ENCODE measurements at regions not wholly inside any gene's neighbourhood (a gene's known extent, or its start where the extent isn't known, plus 50 kb on each side); places are given as distances from the start of the nearest gene placed in this dataset.
A peak's percentile ranks its signal among the peaks of the same experiment; 100 is the strongest.

GRCh38 chr10:43962346-43963191 is 313.9 kb upstream of the ZNF32 start:
- TF ChIP-seq POLR2AphosphoS5 (IDR thresholded peaks at IDR 0.05) (peak in 1 of 2 donors; percentile 4), EP300 (IDR thresholded peaks at IDR 0.05) (no peak), CTCF (IDR thresholded peaks at IDR 0.05) (no peak)
- DNase-seq (ENCODE audit: extremely low spot score), result peak; percentile 57
- Histone ChIP-seq H3K4me1 (peaks cover 17 to 47% (median 26%) of the 10 kb centered on the region in 4 donors), H3K36me3 (no peaks in the 10 kb centered on the region), H3K4me3 (no peak overlapping the region), H3K27ac (replicated peaks in 1 of 4) (no peak overlapping the region), H3K9me3 (no peaks in the 10 kb centered on the region), H3K27me3 (no peaks in the 10 kb centered on the region)
- intact Hi-C loops (cut with DNase I), result no loop called here
- WGBS, result 80% methylated on average over 11 of the region's 11 CpGs

DNA sequence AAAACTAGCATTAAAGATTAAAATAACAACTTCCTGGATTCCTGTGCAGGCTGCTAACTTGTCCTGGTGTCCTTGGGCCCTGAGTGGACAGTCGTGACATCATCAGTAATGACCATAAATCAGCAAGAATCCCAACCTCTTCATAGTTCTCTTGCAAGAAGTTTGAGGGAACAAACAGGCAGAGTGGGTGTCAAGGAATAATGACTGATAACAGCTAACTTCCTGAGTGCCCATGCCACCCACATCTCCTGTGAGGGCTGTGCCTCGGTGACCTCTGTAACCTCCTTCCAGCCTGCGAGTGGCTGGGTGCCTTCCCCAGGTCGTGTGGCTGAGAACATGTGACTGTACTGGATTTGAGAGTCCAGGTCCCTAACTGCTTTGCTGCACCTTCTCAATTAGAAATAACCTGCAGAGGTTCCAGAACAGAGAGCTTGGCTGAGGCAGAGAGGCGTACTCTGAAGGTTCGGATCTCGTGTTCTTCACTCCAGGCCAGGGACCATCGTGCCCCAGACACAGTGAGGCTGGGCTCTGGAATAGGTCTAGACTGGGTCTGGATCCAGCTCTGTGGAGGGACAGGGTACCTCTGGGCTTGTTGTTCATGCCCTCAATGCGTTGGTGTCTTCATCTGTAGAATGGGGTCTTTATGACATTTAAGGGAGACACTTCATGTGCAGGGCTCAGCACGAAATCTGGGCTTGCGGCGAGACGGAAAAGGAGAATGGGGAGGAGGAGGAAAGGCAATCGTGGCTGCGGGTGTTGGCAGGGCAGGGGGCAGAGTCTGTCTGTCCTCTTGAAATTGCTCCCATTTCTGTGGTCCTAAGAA is 313.1 kb upstream of the ZNF32 start:
- TF ChIP-seq POLR2A (IDR thresholded peaks at IDR 0.05; ENCODE audit: low read depth) (no peak), EP300 (IDR thresholded peaks at IDR 0.05) (no peak), POLR2AphosphoS5 (IDR thresholded peaks at IDR 0.05) (no peak), CTCF (IDR thresholded peaks at IDR 0.05) (no peak)
- Histone ChIP-seq H3K4me1 (peaks cover 17 to 46% (median 26%) of the 10 kb centered on the region in 4 donors), H3K27ac (replicated peaks in 1 of 4) (peak overlapping the region in 1 of 4 donors; percentile 25), H3K36me3 (no peaks in the 10 kb centered on the region), H3K4me3 (no peak overlapping the region), H3K9me3 (no peaks in the 10 kb centered on the region), H3K27me3 (no peaks in the 10 kb centered on the region)
- intact Hi-C loops (cut with DNase I), result no loop called here
- 89% methylated on average over 15 of the region's 15 CpGs for WGBS
- peak; percentile 90 for DNase-seq (ENCODE audit: extremely low spot score)

GRCh38 chr10:43960981-43961380 is 312.3 kb upstream of the ZNF32 start:
- no peak for DNase-seq (ENCODE audit: extremely low spot score)
- intact Hi-C loops (cut with DNase I), result no loop called here
- no peak for TF ChIP-seq POLR2A (IDR thresholded peaks at IDR 0.05; ENCODE audit: low read depth)
- no peak for TF ChIP-seq CTCF (IDR thresholded peaks at IDR 0.05)
- no peak for TF ChIP-seq EP300 (IDR thresholded peaks at IDR 0.05)
- TF ChIP-seq POLR2AphosphoS5 (IDR thresholded peaks at IDR 0.05), result no peak
- Histone ChIP-seq H3K27ac (replicated peaks in 1 of 4) (peak overlapping the region in 2 of 4 donors; percentile 14 to 29), H3K4me1 (peaks cover 10 to 39% (median 23%) of the 10 kb centered on the region in 4 donors), H3K9me3 (no peaks in the 10 kb centered on the region), H3K27me3 (no peaks in the 10 kb centered on the region), H3K36me3 (no peaks in the 10 kb centered on the region), H3K4me3 (no peak overlapping the region)
- WGBS, result 75% methylated on average over 4 of the region's 4 CpGs

GRCh38 chr10:43960477-43960876 is 311.8 kb upstream of the ZNF32 start:
- peak; percentile 75 for DNase-seq (ENCODE audit: extremely low spot score)
- intact Hi-C loops (cut with DNase I), result no loop called here
- no peak overlapping the region for H3K4me3 ChIP-seq
- no peaks in the 10 kb centered on the region for H3K36me3 ChIP-seq
- 98% methylated on average over 3 of the region's 4 CpGs for WGBS
- TF ChIP-seq CTCF (IDR thresholded peaks at IDR 0.05) (no peak), POLR2AphosphoS5 (IDR thresholded peaks at IDR 0.05) (no peak), EP300 (IDR thresholded peaks at IDR 0.05) (no peak), POLR2A (IDR thresholded peaks at IDR 0.05; ENCODE audit: low read depth) (no peak)
- H3K9me3 ChIP-seq, result no peaks in the 10 kb centered on the region
- H3K4me1 ChIP-seq, result peaks cover 7 to 34% (median 18%) of the 10 kb centered on the region in 4 donors
- no peaks in the 10 kb centered on the region for H3K27me3 ChIP-seq
- peak overlapping the region in 2 of 4 donors; percentile 14 to 29 for H3K27ac ChIP-seq (replicated peaks in 1 of 4)
